Gastrocnemius medialis (tissue), 4 donors: ENCODE measurements at regions not wholly inside any gene's neighbourhood (a gene's known extent, or its start where the extent isn't known, plus 50 kb on each side); places are given as distances from the start of the nearest gene placed in this dataset.
A peak's percentile ranks its signal among the peaks of the same experiment; 100 is the strongest.

Experiments used
- ATAC-seq, 2 donors: fragments of 150-250 bp; one replicate each; pipeline ENCODE4 v1.9.1; 2016
- DNase-seq, 2 donors: peaks; one replicate each; pipeline ENCODE4 v3.0.0-alpha.2; 2019
- H3K27ac ChIP-seq, 4 donors: fragments of 200-600 bp; sonication (generic); 1 replicate in 1 of 4; 2 replicates in 3 of 4; pipeline ENCODE4 v1.5.1; 2016 to 2018; ENCODE audit warnings: mild to moderate bottlenecking in 2 of 4, moderate library complexity in 1 of 4
- H3K27me3 ChIP-seq, 3 donors: fragments of 200-600 bp; sonication (generic) in 2 of 3; 1 replicate in 1 of 3; 2 replicates in 2 of 3; pipeline versions ENCODE4 v1.5.1 to v1.6.0; 2016 to 2019; ENCODE audit warnings: mild to moderate bottlenecking in 1 of 3, moderate library complexity in 1 of 3
- H3K36me3 ChIP-seq, 2 donors: fragments of 200-600 bp; sonication (generic) in 1 of 2; one replicate each; pipeline ENCODE4 v1.5.1; 2017 to 2018
- H3K4me1 ChIP-seq, 2 donors: fragments of 200-600 bp; sonication (generic) in 1 of 2; one replicate each; pipeline ENCODE4 v1.5.1; 2016 to 2017; ENCODE audit warnings: mild to moderate bottlenecking in 2 of 2
- H3K4me3 ChIP-seq, 4 donors: fragments of 200-600 bp; sonication (generic) in 3 of 4; 1 replicate in 1 of 4; 2 replicates in 3 of 4; pipeline ENCODE4 v1.5.1; 2016 to 2019; ENCODE audit warnings: mild to moderate bottlenecking in 2 of 4
- H3K9me3 ChIP-seq, 3 donors: fragments of 200-600 bp; sonication (generic) in 2 of 3; 1 replicate in 1 of 3; 2 replicates in 2 of 3; pipeline ENCODE4 v1.5.1; 2016 to 2019
- CTCF ChIP-seq, 5 experiments: fragments of 450-650 bp in 3 of 5; fragments of 200-600 bp in 2 of 5; sonication (generic) in 2 of 5; IDR thresholded peaks in 4 of 5; conservative IDR thresholded peaks in 1 of 5; 1 replicate in 4 of 5; 2 replicates in 1 of 5; pipeline ENCODE4 v1.5.1; 2016 to 2019; ENCODE audit warnings: antibody characterized with exemption in 5 of 5, mild to moderate bottlenecking in 3 of 5, moderate library complexity in 3 of 5
- POLR2A ChIP-seq, 2 donors: fragments of 450-650 bp; IDR thresholded peaks; one replicate each; pipeline ENCODE4 v1.6.1; 2017; ENCODE audit warnings: antibody characterized with exemption in 2 of 2, mild to moderate bottlenecking in 2 of 2, moderate library complexity in 2 of 2
- in situ Hi-C, 4 donors: fragments of 200-750 bp; cut with MboI; loops; one replicate each; pipeline versions ENCODE4 v1.15.0 to v1.8.0; 2017; ENCODE audit warnings: low sequenced_read_pairs in 4 of 4
- intact Hi-C: fragments of 100-400 bp; cut with DNase I; formaldehyde crosslinking; loops from one replicate; pipeline ENCODE4 v1.15.1; 2023; ENCODE audit warnings: low total_unique reads

- in situ Hi-C loops = no loop called here
- ATAC-seq (no peak), DNase-seq (no peak)
- Histone ChIP-seq H3K27me3 (no peaks in the 10 kb centered on the region), H3K4me1 (no peaks in the 10 kb centered on the region), H3K36me3 (no peaks in the 10 kb centered on the region), H3K4me3 (no peak overlapping the region), H3K9me3 (no peaks in the 10 kb centered on the region), H3K27ac (no peak overlapping the region)
- TF ChIP-seq POLR2A (IDR thresholded peaks at IDR 0.05) = no peak
- TF ChIP-seq CTCF (IDR thresholded peaks at IDR 0.05 in 4 of 5, conservative IDR thresholded peaks at IDR 0.05 in 1 of 5) = no peak
- intact Hi-C loops = no loop called here
Measured at GRCh38 chr15:62752657-62753517, 289.7 kb upstream of the TPM1 start.

- DNase-seq = no peak
- Histone ChIP-seq H3K27me3 (no peaks in the 10 kb centered on the region), H3K27ac (no peak overlapping the region), H3K4me3 (no peak overlapping the region), H3K36me3 (no peaks in the 10 kb centered on the region), H3K9me3 (no peaks in the 10 kb centered on the region), H3K4me1 (no peaks in the 10 kb centered on the region)
- in situ Hi-C loops (no loop called here), intact Hi-C loops (no loop called here)
- no peak for TF ChIP-seq CTCF (IDR thresholded peaks at IDR 0.05 in 4 of 5, conservative IDR thresholded peaks at IDR 0.05 in 1 of 5)
- no peak for ATAC-seq
Measured at GRCh38 chr15:62753518-62754221, 288.9 kb upstream of the TPM1 start.

GRCh38 chr15:62756326-62756994, 286.1 kb upstream of the TPM1 start:
- intact Hi-C loops = no loop called here
- H3K4me3 ChIP-seq = no peak overlapping the region
- H3K9me3 ChIP-seq = no peaks in the 10 kb centered on the region
- H3K27ac ChIP-seq = no peak overlapping the region
- in situ Hi-C loops = no loop called here
- no peak for TF ChIP-seq POLR2A (IDR thresholded peaks at IDR 0.05)
- no peak for TF ChIP-seq CTCF (IDR thresholded peaks at IDR 0.05 in 4 of 5, conservative IDR thresholded peaks at IDR 0.05 in 1 of 5)
- DNase-seq = no peak
- no peaks in the 10 kb centered on the region for H3K4me1 ChIP-seq
- H3K36me3 ChIP-seq = peaks cover 0 to under 1% of the 10 kb centered on the region in 2 donors
- ATAC-seq = no peak
- H3K27me3 ChIP-seq = no peaks in the 10 kb centered on the region

- TF ChIP-seq POLR2A (IDR thresholded peaks at IDR 0.05) (no peak), CTCF (IDR thresholded peaks at IDR 0.05 in 4 of 5, conservative IDR thresholded peaks at IDR 0.05 in 1 of 5) (no peak)
- ATAC-seq (no peak), DNase-seq (no peak)
- in situ Hi-C loops (no loop called here), intact Hi-C loops (no loop called here)
- no peaks in the 10 kb centered on the region for H3K9me3 ChIP-seq
- no peak overlapping the region for H3K4me3 ChIP-seq
- H3K36me3 ChIP-seq = peaks cover 0 to 6% of the 10 kb centered on the region in 2 donors
- no peaks in the 10 kb centered on the region for H3K4me1 ChIP-seq
- peak overlapping the region in 2 of 4 donors; percentile 45 for H3K27ac ChIP-seq
- no peaks in the 10 kb centered on the region for H3K27me3 ChIP-seq
Measured at GRCh38 chr15:62756995-62757360, 285.6 kb upstream of the TPM1 start.
